ENCODE measurements at regions not wholly inside any gene's neighbourhood (a gene's known extent, or its start where the extent isn't known, plus 50 kb on each side); places are given as distances from the start of the nearest gene placed in this dataset.
A peak's percentile ranks its signal among the peaks of the same experiment; 100 is the strongest.

DNA sequence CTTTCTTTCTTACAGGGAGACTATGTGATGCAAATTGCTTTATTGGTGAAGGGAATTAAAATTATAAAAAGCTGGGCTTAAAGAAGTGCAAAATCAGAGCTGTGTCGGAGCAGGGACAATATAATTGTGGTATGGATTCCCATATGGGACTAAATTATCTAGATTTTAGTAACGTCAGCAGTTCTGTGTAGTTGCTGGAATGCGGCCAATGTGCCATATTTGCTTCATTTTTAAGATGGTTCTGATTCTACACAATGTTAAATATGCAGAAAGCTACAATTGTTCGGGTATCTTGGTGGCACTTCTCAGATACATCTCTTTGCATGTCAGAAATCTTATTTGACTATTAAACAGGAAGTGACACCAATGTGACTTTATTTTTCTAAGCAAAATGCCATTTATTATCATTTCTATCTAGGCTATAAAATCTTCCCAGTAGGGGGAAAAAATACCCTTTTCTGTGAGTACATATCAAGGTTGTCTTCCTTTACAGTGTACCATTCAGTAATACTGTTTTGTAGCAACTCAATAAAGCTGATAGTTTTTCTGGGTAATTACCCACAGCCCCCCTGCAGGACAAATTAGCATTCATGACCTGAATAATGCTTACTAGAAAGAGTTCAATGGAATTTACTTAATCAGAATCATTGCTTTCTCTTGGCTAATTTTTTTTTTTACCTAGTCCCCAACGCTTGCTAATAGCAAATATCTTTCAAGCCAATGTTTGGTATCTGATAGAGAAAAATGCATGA is 288.3 kb upstream of the ADGRL2 start:
- Histone ChIP-seq H3K79me2 (ENCODE audit: insufficient read depth, low read length) (no peaks in the 10 kb centered on the region), H3K27ac (ENCODE audit: extremely low read length, insufficient read depth, low read length) (no peak overlapping the region), H3K27me3 (ENCODE audit: control insufficient read depth in 1 of 2, insufficient read depth in 2 of 2, low read length in 2 of 2) (no peaks in the 10 kb centered on the region), H3K9me3 (ENCODE audit: low read length) (no peaks in the 10 kb centered on the region; the same call in 1 of the 2 replicates), H3K4me3 (replicated peaks in 1 of 3; ENCODE audit: insufficient read depth in 1 of 3, low read depth in 2 of 3, low read length in 3 of 3) (no peak overlapping the region), H3K4me2 (ENCODE audit: low read depth, low read length) (no peak overlapping the region), H2AFZ (ENCODE audit: low read length) (no peak overlapping the region), H3K4me1 (ENCODE audit: insufficient read depth, low read length) (no peaks in the 10 kb centered on the region), H3K36me3 (replicated peaks in 1 of 2; ENCODE audit: control insufficient read depth in 1 of 2, insufficient read depth in 2 of 2, low read length in 2 of 2) (no peaks in the 10 kb centered on the region), H3K9ac (ENCODE audit: insufficient read depth, low read depth, low read length) (no peak overlapping the region), H4K20me1 (ENCODE audit: insufficient read depth, low read length) (no peaks in the 10 kb centered on the region)
- TF ChIP-seq RNF2 (conservative IDR thresholded peaks at IDR 0.05; ENCODE audit: low read depth) (no peak), MAFF (IDR thresholded peaks at IDR 0.05; ENCODE audit: low read depth, low read length) (peak; percentile 60), MAFK (conservative IDR thresholded peaks at IDR 0.05 in 1 of 2, IDR thresholded peaks at IDR 0.05 in 1 of 2; ENCODE audit: low read length in 2 of 2) (peak; percentile 13 to 72; a peak in 2 of 4 replicates)
- DNase-seq (ENCODE audit: low spot score) (no peak), ATAC-seq (no peak), FAIRE-seq (no peak)
- ChIA-PET POLR2A (no interaction called here), CTCF (ENCODE audit: low intra/inter-chr PET ratio, low total read pairs) (no interaction called here)
- intact Hi-C loops (cut with micrococcal nuclease; ENCODE audit: unreplicated experiment), result no loop called here
- WGBS (ENCODE audit: low lambda C conversion rate), result 1% methylated on average over 5 of the region's 5 CpGs
- in situ Hi-C loops (cut with HindIII; ENCODE audit: extremely low pct_ligation_motif_present, low pct_unique_long_range_greater_than_20kb), result no loop called here
- no TSS peak for BruUV-seq (replicated peaks)

- H3K27me3 ChIP-seq (ENCODE audit: control insufficient read depth in 1 of 2, insufficient read depth in 2 of 2, low read length in 2 of 2), result no peaks in the 10 kb centered on the region
- no peaks in the 10 kb centered on the region for H3K36me3 ChIP-seq (replicated peaks in 1 of 2; ENCODE audit: control insufficient read depth in 1 of 2, insufficient read depth in 2 of 2, low read length in 2 of 2)
- no peak overlapping the region for H3K4me2 ChIP-seq (ENCODE audit: low read depth, low read length)
- H3K79me2 ChIP-seq (ENCODE audit: insufficient read depth, low read length), result no peaks in the 10 kb centered on the region
- H3K9me3 ChIP-seq (ENCODE audit: low read length), result no peaks in the 10 kb centered on the region; the same call in 1 of the 2 replicates
- H3K4me3 ChIP-seq (replicated peaks in 1 of 3; ENCODE audit: insufficient read depth in 1 of 3, low read depth in 2 of 3, low read length in 3 of 3), result no peak overlapping the region
- H3K9ac ChIP-seq (ENCODE audit: insufficient read depth, low read depth, low read length), result no peak overlapping the region
- no peak overlapping the region for H3K27ac ChIP-seq (ENCODE audit: extremely low read length, insufficient read depth, low read length)
- BruUV-seq (replicated peaks), result no TSS peak
- POLR2A ChIA-PET, result no interaction called here
- CTCF ChIA-PET (ENCODE audit: low intra/inter-chr PET ratio, low total read pairs), result no interaction called here
- DNase-seq (ENCODE audit: low spot score) (no peak), FAIRE-seq (no peak), ATAC-seq (no peak)
- H4K20me1 ChIP-seq (ENCODE audit: insufficient read depth, low read length), result no peaks in the 10 kb centered on the region
- H2AFZ ChIP-seq (ENCODE audit: low read length), result no peak overlapping the region
- in situ Hi-C loops (cut with HindIII; ENCODE audit: extremely low pct_ligation_motif_present, low pct_unique_long_range_greater_than_20kb) (no loop called here), intact Hi-C loops (cut with micrococcal nuclease; ENCODE audit: unreplicated experiment) (no loop called here)
- H3K4me1 ChIP-seq (ENCODE audit: insufficient read depth, low read length), result no peaks in the 10 kb centered on the region
- 38% methylated on average over 3 of the region's 3 CpGs for WGBS (ENCODE audit: low lambda C conversion rate)
- TF ChIP-seq CHD4 (IDR thresholded peaks at IDR 0.05; ENCODE audit: borderline replicate concordance, low read length), result no peak
- no peak for TF ChIP-seq GATA4 (IDR thresholded peaks at IDR 0.05; ENCODE audit: borderline replicate concordance, low read depth)
- no peak for TF ChIP-seq HNRNPL (IDR thresholded peaks at IDR 0.05; ENCODE audit: low read depth, low read length)
- TF ChIP-seq, protein P1, sequence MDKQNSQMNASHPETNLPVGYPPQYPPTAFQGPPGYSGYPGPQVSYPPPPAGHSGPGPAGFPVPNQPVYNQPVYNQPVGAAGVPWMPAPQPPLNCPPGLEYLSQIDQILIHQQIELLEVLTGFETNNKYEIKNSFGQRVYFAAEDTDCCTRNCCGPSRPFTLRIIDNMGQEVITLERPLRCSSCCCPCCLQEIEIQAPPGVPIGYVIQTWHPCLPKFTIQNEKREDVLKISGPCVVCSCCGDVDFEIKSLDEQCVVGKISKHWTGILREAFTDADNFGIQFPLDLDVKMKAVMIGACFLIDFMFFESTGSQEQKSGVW (CRISPR knock-in tag; IDR thresholded peaks at IDR 0.05; ENCODE audit: borderline replicate concordance), result no peak
- no peak for TF ChIP-seq SRSF1 (optimal IDR thresholded peaks at IDR 0.05; ENCODE audit: low read depth, low read length)
- TF ChIP-seq, protein P2, sequence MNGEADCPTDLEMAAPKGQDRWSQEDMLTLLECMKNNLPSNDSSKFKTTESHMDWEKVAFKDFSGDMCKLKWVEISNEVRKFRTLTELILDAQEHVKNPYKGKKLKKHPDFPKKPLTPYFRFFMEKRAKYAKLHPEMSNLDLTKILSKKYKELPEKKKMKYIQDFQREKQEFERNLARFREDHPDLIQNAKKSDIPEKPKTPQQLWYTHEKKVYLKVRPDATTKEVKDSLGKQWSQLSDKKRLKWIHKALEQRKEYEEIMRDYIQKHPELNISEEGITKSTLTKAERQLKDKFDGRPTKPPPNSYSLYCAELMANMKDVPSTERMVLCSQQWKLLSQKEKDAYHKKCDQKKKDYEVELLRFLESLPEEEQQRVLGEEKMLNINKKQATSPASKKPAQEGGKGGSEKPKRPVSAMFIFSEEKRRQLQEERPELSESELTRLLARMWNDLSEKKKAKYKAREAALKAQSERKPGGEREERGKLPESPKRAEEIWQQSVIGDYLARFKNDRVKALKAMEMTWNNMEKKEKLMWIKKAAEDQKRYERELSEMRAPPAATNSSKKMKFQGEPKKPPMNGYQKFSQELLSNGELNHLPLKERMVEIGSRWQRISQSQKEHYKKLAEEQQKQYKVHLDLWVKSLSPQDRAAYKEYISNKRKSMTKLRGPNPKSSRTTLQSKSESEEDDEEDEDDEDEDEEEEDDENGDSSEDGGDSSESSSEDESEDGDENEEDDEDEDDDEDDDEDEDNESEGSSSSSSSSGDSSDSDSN (CRISPR knock-in tag; IDR thresholded peaks at IDR 0.05), result no peak
- TF ChIP-seq, protein P3, sequence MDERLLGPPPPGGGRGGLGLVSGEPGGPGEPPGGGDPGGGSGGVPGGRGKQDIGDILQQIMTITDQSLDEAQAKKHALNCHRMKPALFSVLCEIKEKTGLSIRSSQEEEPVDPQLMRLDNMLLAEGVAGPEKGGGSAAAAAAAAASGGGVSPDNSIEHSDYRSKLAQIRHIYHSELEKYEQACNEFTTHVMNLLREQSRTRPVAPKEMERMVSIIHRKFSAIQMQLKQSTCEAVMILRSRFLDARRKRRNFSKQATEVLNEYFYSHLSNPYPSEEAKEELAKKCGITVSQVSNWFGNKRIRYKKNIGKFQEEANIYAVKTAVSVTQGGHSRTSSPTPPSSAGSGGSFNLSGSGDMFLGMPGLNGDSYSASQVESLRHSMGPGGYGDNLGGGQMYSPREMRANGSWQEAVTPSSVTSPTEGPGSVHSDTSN (CRISPR knock-in tag; IDR thresholded peaks at IDR 0.05), result no peak
- TF ChIP-seq, protein P4, sequence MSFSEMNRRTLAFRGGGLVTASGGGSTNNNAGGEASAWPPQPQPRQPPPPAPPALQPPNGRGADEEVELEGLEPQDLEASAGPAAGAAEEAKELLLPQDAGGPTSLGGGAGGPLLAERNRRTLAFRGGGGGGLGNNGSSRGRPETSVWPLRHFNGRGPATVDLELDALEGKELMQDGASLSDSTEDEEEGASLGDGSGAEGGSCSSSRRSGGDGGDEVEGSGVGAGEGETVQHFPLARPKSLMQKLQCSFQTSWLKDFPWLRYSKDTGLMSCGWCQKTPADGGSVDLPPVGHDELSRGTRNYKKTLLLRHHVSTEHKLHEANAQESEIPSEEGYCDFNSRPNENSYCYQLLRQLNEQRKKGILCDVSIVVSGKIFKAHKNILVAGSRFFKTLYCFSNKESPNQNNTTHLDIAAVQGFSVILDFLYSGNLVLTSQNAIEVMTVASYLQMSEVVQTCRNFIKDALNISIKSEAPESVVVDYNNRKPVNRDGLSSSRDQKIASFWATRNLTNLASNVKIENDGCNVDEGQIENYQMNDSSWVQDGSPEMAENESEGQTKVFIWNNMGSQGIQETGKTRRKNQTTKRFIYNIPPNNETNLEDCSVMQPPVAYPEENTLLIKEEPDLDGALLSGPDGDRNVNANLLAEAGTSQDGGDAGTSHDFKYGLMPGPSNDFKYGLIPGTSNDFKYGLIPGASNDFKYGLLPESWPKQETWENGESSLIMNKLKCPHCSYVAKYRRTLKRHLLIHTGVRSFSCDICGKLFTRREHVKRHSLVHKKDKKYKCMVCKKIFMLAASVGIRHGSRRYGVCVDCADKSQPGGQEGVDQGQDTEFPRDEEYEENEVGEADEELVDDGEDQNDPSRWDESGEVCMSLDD (CRISPR knock-in tag; IDR thresholded peaks at IDR 0.05; ENCODE audit: borderline replicate concordance), result no peak
These were observed 289.5 kb upstream of the ADGRL2 start for GRCh38 chr1:81511281-81511680.

Data from HepG2 (cell line).